IMR-90 (cell line): ENCODE measurements at regions not wholly inside any gene's neighbourhood (a gene's known extent, or its start where the extent isn't known, plus 50 kb on each side); places are given as distances from the start of the nearest gene placed in this dataset.

Experiments used
- ATAC-seq: fragments of 200-7000 bp; cut with Tn5 transposase; 2 replicates; pipeline ENCODE4 v1.9.1; 2020; ENCODE audit warnings: low read depth, mild to moderate bottlenecking, moderate library complexity
- BruUV-seq: library from RNA; stranded (reverse); fragments of 400-500 nt; replicated peaks from 2 replicates; lab custom pipeline; 2021; lab: Mats Ljungman, UMichigan
- CTCF ChIA-PET: fragments of 300-600 bp; formaldehyde crosslinking; extraction: SDS; loops from one replicate; lab custom pipeline; 2021; ENCODE audit warnings: antibody characterized with exemption; lab: Yijun Ruan, JAX
- POLR2A ChIA-PET: fragments of 300-600 bp; sonication (Branson Sonifier 250); formaldehyde crosslinking; loops from one replicate; lab custom pipeline; 2022; ENCODE audit warnings: antibody characterized with exemption; ENCODE audit not compliant: unreplicated experiment; lab: Charles Lee
- DNase-seq: peaks from one replicate; pipeline ENCODE4 v3.0.0; 2013
- H2AFZ ChIP-seq: replicated peaks from 2 replicates; pipeline ENCODE3; 2013; ENCODE audit warnings: low read length, mild to moderate bottlenecking; ENCODE audit not compliant: poor library complexity
- H2AK5ac ChIP-seq: 2 replicates; pipeline ENCODE4 v1.6.1; 2013; ENCODE audit warnings: low read depth, low read length, inconsistent platforms
- H2AK9ac ChIP-seq: replicated peaks from 2 replicates; pipeline ENCODE3; 2013; ENCODE audit warnings: mild to moderate bottlenecking, low read depth, low read length, moderate library complexity; ENCODE audit not compliant: poor library complexity
- H2BK120ac ChIP-seq: 2 replicates; pipeline ENCODE4 v1.6.1; 2013; ENCODE audit warnings: low read depth, low read length, inconsistent platforms
- H2BK15ac ChIP-seq: 3 replicates; pipeline ENCODE4 v1.6.1; 2013; ENCODE audit warnings: low read depth, low read length, inconsistent platforms
- H2BK20ac ChIP-seq: 2 replicates; pipeline ENCODE4 v1.6.1; 2013; ENCODE audit warnings: low read depth, mild to moderate bottlenecking, inconsistent platforms, low read length, moderate library complexity
- H2BK5ac ChIP-seq: 2 replicates; pipeline ENCODE4 v1.6.1; 2013; ENCODE audit warnings: mild to moderate bottlenecking, low read depth, low read length, inconsistent platforms; ENCODE audit not compliant: poor library complexity, severe bottlenecking
- H3K14ac ChIP-seq: replicated peaks from 2 replicates; pipeline ENCODE4 v1.6.1; 2013; ENCODE audit warnings: low read depth, low read length, inconsistent platforms
- H3K18ac ChIP-seq: 2 replicates; pipeline ENCODE4 v1.6.1; 2013; ENCODE audit warnings: low read depth, low read length, control low read depth
- H3K23ac ChIP-seq: 2 replicates; pipeline ENCODE4 v1.6.1; 2013; ENCODE audit warnings: low read depth, low read length, inconsistent platforms
- H3K27ac ChIP-seq: 2 replicates; pipeline ENCODE4 v1.5.1; 2013; ENCODE audit warnings: mild to moderate bottlenecking, control low read depth, low read length; ENCODE audit not compliant: insufficient read depth
- H3K27me3 ChIP-seq: 2 replicates; pipeline ENCODE4 v1.6.1; 2013; ENCODE audit warnings: low read length; ENCODE audit not compliant: control insufficient read depth, insufficient read depth
- H3K36me3 ChIP-seq: 2 replicates; pipeline ENCODE4 v1.6.1; 2013; ENCODE audit warnings: low read length, mixed read lengths; ENCODE audit not compliant: control insufficient read depth, insufficient read depth
- H3K4ac ChIP-seq: 2 replicates; pipeline ENCODE4 v1.6.1; 2013; ENCODE audit warnings: low read depth, low read length, inconsistent platforms
- H3K4me1 ChIP-seq: 2 replicates; pipeline ENCODE4 v1.6.1; 2013; ENCODE audit warnings: low read length, mixed read lengths; ENCODE audit not compliant: control insufficient read depth, insufficient read depth
- H3K4me2 ChIP-seq: 2 replicates; pipeline ENCODE4 v1.6.1; 2013; ENCODE audit warnings: low read depth, mild to moderate bottlenecking, control low read depth, low read length, moderate library complexity
- H3K4me3 ChIP-seq: 2 replicates; pipeline ENCODE4 v1.5.1; 2013; ENCODE audit warnings: low read depth, mild to moderate bottlenecking, control low read depth, low read length, moderate library complexity; ENCODE audit not compliant: insufficient read depth
- H3K56ac ChIP-seq: 2 replicates; pipeline ENCODE4 v1.6.1; 2013; ENCODE audit warnings: low read length, inconsistent platforms; ENCODE audit not compliant: insufficient read depth; ENCODE audit errors: extremely low read depth
- H3K79me1 ChIP-seq, 2 experiments: 2 replicates each; pipeline ENCODE4 v1.6.1; 2013; ENCODE audit warnings: low read length in 2 of 2, inconsistent platforms in 1 of 2, low read depth in 1 of 2
- H3K9ac ChIP-seq: 2 replicates; pipeline ENCODE4 v1.6.1; 2013; ENCODE audit warnings: low read depth, low read length, control low read depth
- H3K9me1 ChIP-seq: 2 replicates; pipeline ENCODE4 v1.6.1; 2013; ENCODE audit warnings: low read length, inconsistent platforms; ENCODE audit not compliant: insufficient read depth
- H3K9me3 ChIP-seq: 2 replicates; pipeline ENCODE4 v1.6.1; 2013; ENCODE audit warnings: low read length; ENCODE audit not compliant: control insufficient read depth, insufficient read depth
- H4K20me1 ChIP-seq: 2 replicates; pipeline ENCODE4 v1.6.1; 2013; ENCODE audit warnings: low read length, inconsistent platforms; ENCODE audit not compliant: insufficient read depth
- H4K5ac ChIP-seq: 2 replicates; pipeline ENCODE4 v1.6.1; 2013; ENCODE audit warnings: mild to moderate bottlenecking, low read depth, low read length, control low read depth
- H4K8ac ChIP-seq, 2 experiments: 2 replicates each; pipeline ENCODE4 v1.6.1; 2013; ENCODE audit warnings: low read depth in 2 of 2, low read length in 2 of 2, control low read depth in 1 of 2, inconsistent platforms in 1 of 2
- H4K91ac ChIP-seq: 2 replicates; pipeline ENCODE4 v1.6.1; 2013; ENCODE audit warnings: low read depth, low read length, inconsistent platforms; ENCODE audit not compliant: insufficient read depth
- BHLHE40 ChIP-seq: fragments of 150-350 bp; IDR thresholded peaks from 2 replicates; pipeline ENCODE4 v1.6.1; 2016; ENCODE audit warnings: mild to moderate bottlenecking, low read depth, low read length
- CEBPB ChIP-seq: IDR thresholded peaks from 2 replicates; pipeline ENCODE4 v1.6.1; 2012; ENCODE audit warnings: low read depth, low read length, improper control_type of control experiment
- CHD1 ChIP-seq: IDR thresholded peaks from 2 replicates; pipeline ENCODE4 v1.6.1; 2012; ENCODE audit warnings: low read depth, low read length, improper control_type of control experiment
- CTCF ChIP-seq: conservative IDR thresholded peaks from 2 replicates; pipeline ENCODE4 v1.5.1; 2012; ENCODE audit warnings: mild to moderate bottlenecking, low read depth, low read length, improper control_type of control experiment
- ELK1 ChIP-seq: fragments of 150-350 bp; IDR thresholded peaks from 2 replicates; pipeline ENCODE4 v1.6.1; 2016; ENCODE audit warnings: low read depth, mild to moderate bottlenecking, low read length, moderate library complexity, borderline replicate concordance
- FOS ChIP-seq: fragments of 150-350 bp; IDR thresholded peaks from 2 replicates; pipeline ENCODE4 v1.6.1; 2016; ENCODE audit warnings: low read depth, low read length
- MAFK ChIP-seq: IDR thresholded peaks from 2 replicates; pipeline ENCODE4 v1.6.1; 2012; ENCODE audit warnings: low read depth, low read length, improper control_type of control experiment
- MAZ ChIP-seq: IDR thresholded peaks from 2 replicates; pipeline ENCODE4 v1.6.1; 2012; ENCODE audit warnings: low read depth, mild to moderate bottlenecking, low read length, improper control_type of control experiment, moderate library complexity, borderline replicate concordance
- NFE2L2 ChIP-seq: fragments of 150-350 bp; IDR thresholded peaks from 2 replicates; pipeline ENCODE4 v1.6.1; 2016; ENCODE audit warnings: low read depth, mild to moderate bottlenecking, low read length
- POLR2A ChIP-seq: IDR thresholded peaks from 2 replicates; pipeline ENCODE4 v1.6.1; 2012; ENCODE audit warnings: mild to moderate bottlenecking, low read depth, low read length
- RAD21 ChIP-seq: IDR thresholded peaks from 2 replicates; pipeline ENCODE4 v1.6.1; 2012; ENCODE audit warnings: low read length, improper control_type of control experiment
- RCOR1 ChIP-seq: IDR thresholded peaks from 2 replicates; pipeline ENCODE4 v1.6.1; 2012; ENCODE audit warnings: mild to moderate bottlenecking, low read length, improper control_type of control experiment; ENCODE audit not compliant: insufficient replicate concordance
- RFX5 ChIP-seq: IDR thresholded peaks from 2 replicates; pipeline ENCODE4 v1.8.0; 2012; ENCODE audit warnings: low read depth, mild to moderate bottlenecking, low read length, moderate library complexity
- SMC3 ChIP-seq: fragments of 150-350 bp; IDR thresholded peaks from 2 replicates; pipeline ENCODE4 v1.6.1; 2016; ENCODE audit warnings: low read depth, mild to moderate bottlenecking, antibody characterized with exemption, low read length, moderate library complexity
- WGBS, 2 experiments: methylation state at CpG; one replicate each; pipeline versions ENCODE4 v1.1.5 to v1.1.7; 2013; ENCODE audit warnings: missing lambda C conversion rate in 2 of 2; ENCODE audit not compliant: insufficient read length in 1 of 2; ENCODE audit errors: extremely low coverage in 2 of 2; 5-methylcytosine and 5-hydroxymethylcytosine counted together
- dilution Hi-C: fragments of 300-500 bp; cut with HindIII; formaldehyde crosslinking; loops from one replicate; pipeline ENCODE4 v1.14.3; 2018; ENCODE audit warnings: low sequenced_read_pairs; ENCODE audit not compliant: unreplicated experiment
- in situ Hi-C: fragments of 300-500 bp; cut with MboI; formaldehyde crosslinking; loops from 3 replicates; pipeline ENCODE4 v1.14.3; 2019; ENCODE audit warnings: low sequenced_read_pairs, inconsistent platforms, mixed read lengths
- intact Hi-C: fragments of 100-400 bp; cut with micrococcal nuclease; formaldehyde crosslinking; loops from 2 replicates; pipeline ENCODE4 v1.10.0; 2022
- TF ChIP-seq, protein P1 (sequence below): fragments of 150-350 bp; IDR thresholded peaks from 2 replicates; pipeline ENCODE4 v1.6.1; 2017; ENCODE audit warnings: mild to moderate bottlenecking, antibody characterized with exemption, low read length, low read depth

- no peak overlapping the region for H2AK5ac ChIP-seq
- TF ChIP-seq RFX5, result no peak
- no peak for TF ChIP-seq ELK1
- no peak for TF ChIP-seq RAD21
- no peak for TF ChIP-seq FOS
- no peak for TF ChIP-seq CTCF
- TF ChIP-seq POLR2A, result no peak
- no peak for TF ChIP-seq CHD1
- no peak for TF ChIP-seq CEBPB
- no peak for TF ChIP-seq BHLHE40
- TF ChIP-seq, protein P1, sequence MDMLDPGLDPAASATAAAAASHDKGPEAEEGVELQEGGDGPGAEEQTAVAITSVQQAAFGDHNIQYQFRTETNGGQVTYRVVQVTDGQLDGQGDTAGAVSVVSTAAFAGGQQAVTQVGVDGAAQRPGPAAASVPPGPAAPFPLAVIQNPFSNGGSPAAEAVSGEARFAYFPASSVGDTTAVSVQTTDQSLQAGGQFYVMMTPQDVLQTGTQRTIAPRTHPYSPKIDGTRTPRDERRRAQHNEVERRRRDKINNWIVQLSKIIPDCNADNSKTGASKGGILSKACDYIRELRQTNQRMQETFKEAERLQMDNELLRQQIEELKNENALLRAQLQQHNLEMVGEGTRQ, result no peak
- no peak for TF ChIP-seq NFE2L2
- TF ChIP-seq SMC3, result no peak
- TF ChIP-seq MAFK, result no peak
- TF ChIP-seq MAZ, result no peak
- TF ChIP-seq RCOR1, result no peak
- H3K9me3 ChIP-seq, result peaks cover 2% of the 10 kb centered on the region; the same call in 1 of the 2 replicates
- H4K5ac ChIP-seq, result no peak overlapping the region
- no peak overlapping the region for H2BK120ac ChIP-seq
- H3K14ac ChIP-seq, result no peak overlapping the region
- no peak overlapping the region for H3K4ac ChIP-seq
- in situ Hi-C loops, result no loop called here
- no peak overlapping the region for H3K27ac ChIP-seq
- no peaks in the 10 kb centered on the region for H3K9me1 ChIP-seq
- H2AK9ac ChIP-seq, result no peak overlapping the region
- no peaks in the 10 kb centered on the region for H3K27me3 ChIP-seq
- no peak for ATAC-seq
- no peak overlapping the region for H3K56ac ChIP-seq
- H2BK5ac ChIP-seq, result no peak overlapping the region
- no peak overlapping the region for H3K9ac ChIP-seq
- POLR2A ChIA-PET, result no interaction called here
- intact Hi-C loops, result no loop called here
- H3K36me3 ChIP-seq, result no peaks in the 10 kb centered on the region
- H3K18ac ChIP-seq, result no peak overlapping the region
- no peaks in the 10 kb centered on the region for H4K20me1 ChIP-seq
- H3K23ac ChIP-seq, result no peak overlapping the region
- CTCF ChIA-PET, result no interaction called here
- no TSS peak for BruUV-seq
- no peaks in the 10 kb centered on the region for H3K79me1 ChIP-seq
- H2AFZ ChIP-seq, result no peak overlapping the region
- H2BK20ac ChIP-seq, result no peak overlapping the region
- H2BK15ac ChIP-seq, result no peak overlapping the region
- H3K4me3 ChIP-seq, result no peak overlapping the region
- H4K8ac ChIP-seq, result no peak overlapping the region
- no peak overlapping the region for H3K4me2 ChIP-seq
- H3K4me1 ChIP-seq, result no peaks in the 10 kb centered on the region
- WGBS, 2 experiments, result no CpG with 5 or more reads among the region's 4 CpGs
- no peak for DNase-seq
- H4K91ac ChIP-seq, result no peak overlapping the region
- dilution Hi-C loops, result no loop called here
Observed at GRCh38 chr13:79079351-79079839, 326.7 kb downstream of the RBM26 start.
